OCI-LY3 (cell line): ENCODE measurements at regions not wholly inside any gene's neighbourhood (a gene's known extent, or its start where the extent isn't known, plus 50 kb on each side); places are given as distances from the start of the nearest gene placed in this dataset.
A peak's percentile ranks its signal among the peaks of the same experiment; 100 is the strongest.

Experiments used
- H2AFZ ChIP-seq: fragments of 200-600, 300-600 bp; shearing (Covaris generic); 2 replicates; pipeline ENCODE4 v1.6.0; 2014; ENCODE audit warnings: antibody characterized with exemption, low read depth, low read length
- H3K27ac ChIP-seq: fragments of 200-600, 300-600 bp; sonication (generic); 2 replicates; pipeline ENCODE4 v1.5.1; 2014; ENCODE audit warnings: mild to moderate bottlenecking, low read length, moderate library complexity, mixed read lengths
- H3K27me3 ChIP-seq: fragments of 200-600, 300-600 bp; sonication (generic); 2 replicates; pipeline ENCODE4 v1.6.1; 2014; ENCODE audit warnings: low read depth, low read length, mixed read lengths
- H3K36me3 ChIP-seq: fragments of 200-600, 300-600 bp; sonication (generic); replicated peaks from 2 replicates; pipeline ENCODE3; 2014; ENCODE audit warnings: low read depth, low read length, mixed read lengths
- H3K4me1 ChIP-seq: fragments of 300-600, 200-600 bp; sonication (generic); 2 replicates; pipeline ENCODE4 v1.6.1; 2014; ENCODE audit warnings: low read length, mixed read lengths
- H3K4me2 ChIP-seq: fragments of 200-600, 300-600 bp; sonication (generic); 2 replicates; pipeline ENCODE4 v1.6.1; 2014; ENCODE audit warnings: low read length, mixed read lengths
- H3K4me3 ChIP-seq: fragments of 300-600, 200-600 bp; sonication (generic); 2 replicates; pipeline ENCODE4 v1.5.1; 2014; ENCODE audit warnings: antibody characterized with exemption, mild to moderate bottlenecking, low read length, moderate library complexity
- H3K79me2 ChIP-seq: fragments of 300-600, 200-600 bp; shearing (Covaris generic); 2 replicates; pipeline ENCODE4 v1.6.1; 2014; ENCODE audit warnings: mild to moderate bottlenecking, low read length, mixed read lengths
- H3K9ac ChIP-seq: fragments of 300-600, 200-600 bp; shearing (Covaris generic); 2 replicates; pipeline ENCODE4 v1.6.0; 2014; ENCODE audit warnings: mild to moderate bottlenecking, low read length, moderate library complexity
- H3K9me3 ChIP-seq: fragments of 200-600, 300-600 bp; shearing (Covaris generic); 2 replicates; pipeline ENCODE4 v1.6.1; 2014; ENCODE audit warnings: low read length, mixed read lengths; ENCODE audit not compliant: insufficient read depth
- H4K20me1 ChIP-seq: fragments of 200-600, 300-600 bp; sonication (generic); 2 replicates; pipeline ENCODE4 v1.6.1; 2016; ENCODE audit warnings: low read length, mixed read lengths; ENCODE audit not compliant: insufficient read depth
- CTCF ChIP-seq: fragments of 200-600, 300-600 bp; sonication (generic); IDR thresholded peaks from 2 replicates; pipeline ENCODE4 v1.5.1; 2014; ENCODE audit warnings: antibody characterized with exemption, low read length, low read depth
- EZH2phosphoT487 ChIP-seq: fragments of 200-600 bp; shearing (Covaris generic); IDR thresholded peaks from 2 replicates; pipeline ENCODE4 v1.6.1; 2018; ENCODE audit warnings: antibody characterized with exemption, mixed run types, low read depth

- Histone ChIP-seq H3K27me3 (no peaks in the 10 kb centered on the region), H3K4me1 (no peaks in the 10 kb centered on the region), H3K27ac (no peak overlapping the region), H3K79me2 (no peaks in the 10 kb centered on the region), H3K36me3 (no peaks in the 10 kb centered on the region), H2AFZ (no peak overlapping the region), H4K20me1 (no peaks in the 10 kb centered on the region), H3K9me3 (no peaks in the 10 kb centered on the region), H3K4me2 (no peak overlapping the region), H3K4me3 (no peak overlapping the region), H3K9ac (no peak overlapping the region)
- no peak for TF ChIP-seq EZH2phosphoT487
- no peak for TF ChIP-seq CTCF
These were observed 148.7 kb downstream of the AIPL1 start for GRCh38 chr17:6286233-6286632.

GRCh38 chr17:6285486-6285885 lies 149.4 kb downstream of the AIPL1 start:
- no peak overlapping the region for H3K9ac ChIP-seq
- no peak overlapping the region for H2AFZ ChIP-seq
- no peaks in the 10 kb centered on the region for H3K79me2 ChIP-seq
- no peaks in the 10 kb centered on the region for H3K27me3 ChIP-seq
- no peak for TF ChIP-seq EZH2phosphoT487
- no peak for TF ChIP-seq CTCF
- no peaks in the 10 kb centered on the region for H4K20me1 ChIP-seq
- no peaks in the 10 kb centered on the region for H3K4me1 ChIP-seq
- no peak overlapping the region for H3K4me3 ChIP-seq
- H3K4me2 ChIP-seq: no peak overlapping the region
- no peaks in the 10 kb centered on the region for H3K9me3 ChIP-seq
- H3K27ac ChIP-seq: no peak overlapping the region
- H3K36me3 ChIP-seq: no peaks in the 10 kb centered on the region

DNA sequence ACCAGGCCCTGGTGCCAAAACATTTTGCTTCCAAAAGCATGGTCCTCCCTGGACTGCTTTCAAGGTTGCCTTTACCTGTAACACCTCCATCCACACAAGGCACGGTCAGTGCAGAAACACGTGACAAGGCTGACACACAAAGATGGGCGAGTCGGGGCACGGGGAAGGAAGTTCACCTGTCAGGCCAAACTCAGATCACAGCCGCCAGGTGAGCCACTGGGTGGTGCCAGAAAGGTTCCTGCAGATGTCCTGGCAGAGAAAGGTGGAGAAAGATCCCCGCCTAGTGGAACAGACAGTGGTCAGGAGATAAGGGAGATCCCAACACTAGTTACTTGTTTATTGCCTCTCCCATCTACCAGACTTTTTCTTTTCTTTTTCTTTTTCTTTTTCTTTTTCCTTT lies 155.3 kb downstream of the AIPL1 start:
- Histone ChIP-seq H4K20me1 (no peaks in the 10 kb centered on the region), H3K79me2 (no peaks in the 10 kb centered on the region), H2AFZ (no peak overlapping the region), H3K27me3 (no peaks in the 10 kb centered on the region), H3K9me3 (no peaks in the 10 kb centered on the region), H3K4me1 (no peaks in the 10 kb centered on the region), H3K36me3 (no peaks in the 10 kb centered on the region), H3K4me2 (no peak overlapping the region), H3K27ac (no peak overlapping the region), H3K9ac (no peak overlapping the region), H3K4me3 (no peak overlapping the region)
- TF ChIP-seq CTCF (peak; percentile 16; the same call in 1 of the 2 replicates), EZH2phosphoT487 (no peak)

DNA sequence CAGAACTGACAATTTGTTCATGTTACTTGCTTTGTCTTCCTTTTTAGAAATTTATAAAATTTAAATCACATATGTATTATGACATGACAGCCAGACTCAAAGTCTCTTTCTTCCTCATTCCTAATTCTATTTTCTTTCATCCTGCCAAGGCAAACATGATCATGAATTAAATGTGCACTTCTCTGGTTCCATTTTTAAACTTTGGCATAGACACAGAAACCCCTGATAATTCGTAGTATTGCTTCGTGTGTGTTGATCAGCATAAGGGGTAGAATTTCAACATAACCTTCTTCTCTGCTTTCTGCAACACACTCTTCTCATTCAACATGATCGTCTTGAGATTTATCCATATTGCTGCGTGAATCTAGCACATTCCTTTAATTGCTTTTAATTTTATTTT lies 156.5 kb downstream of the AIPL1 start:
- no peaks in the 10 kb centered on the region for H3K4me1 ChIP-seq
- no peaks in the 10 kb centered on the region for H3K27me3 ChIP-seq
- TF ChIP-seq CTCF (no peak), EZH2phosphoT487 (no peak)
- no peak overlapping the region for H3K4me2 ChIP-seq
- no peaks in the 10 kb centered on the region for H4K20me1 ChIP-seq
- H3K27ac ChIP-seq: no peak overlapping the region
- H2AFZ ChIP-seq: no peak overlapping the region
- H3K4me3 ChIP-seq: no peak overlapping the region
- no peaks in the 10 kb centered on the region for H3K9me3 ChIP-seq
- no peaks in the 10 kb centered on the region for H3K36me3 ChIP-seq
- H3K9ac ChIP-seq: no peak overlapping the region
- no peaks in the 10 kb centered on the region for H3K79me2 ChIP-seq
